BJ (cell line): ENCODE measurements at regions not wholly inside any gene's neighbourhood (a gene's known extent, or its start where the extent isn't known, plus 50 kb on each side); places are given as distances from the start of the nearest gene placed in this dataset.

Experiments used
- CTCF ChIA-PET: fragments of 350-600 bp; formaldehyde crosslinking; extraction: SDS; loops from one replicate; lab custom pipeline; 2021; ENCODE audit warnings: antibody characterized with exemption, inconsistent platforms; lab: Yijun Ruan, JAX
- POLR2A ChIA-PET: fragments of 300-600 bp; sonication (Branson Sonifier 250); formaldehyde crosslinking; extraction: SDS; loops from one replicate; lab custom pipeline; 2021; ENCODE audit warnings: antibody characterized with exemption; lab: Charles Lee
- DNase-seq: peaks from one replicate; pipeline ENCODE4 v3.0.0-alpha.2; 2011; ENCODE audit warnings: low read depth
- H3K27me3 ChIP-seq: 2 replicates; pipeline ENCODE4 v1.6.0; 2011; ENCODE audit warnings: low read length; ENCODE audit not compliant: control insufficient read depth, insufficient read depth
- H3K36me3 ChIP-seq: 2 replicates; pipeline ENCODE4 v1.5.1; 2011; ENCODE audit warnings: low read length; ENCODE audit not compliant: control insufficient read depth, insufficient read depth
- H3K4me3 ChIP-seq: 2 replicates; pipeline ENCODE4 v1.5.1; 2011; ENCODE audit warnings: low read depth, mild to moderate bottlenecking, control low read depth, low read length
- CTCF ChIP-seq: IDR thresholded peaks from 2 replicates; pipeline ENCODE4 v1.5.1; 2011; ENCODE audit warnings: low read depth, mild to moderate bottlenecking, control low read depth, inconsistent platforms, low read length, moderate library complexity; ENCODE audit not compliant: insufficient read depth

GRCh38 chr5:97914483-97914882, 731.4 kb upstream of the RIOK2 start:
- Histone ChIP-seq H3K36me3 (no peaks in the 10 kb centered on the region), H3K4me3 (no peak overlapping the region), H3K27me3 (no peaks in the 10 kb centered on the region)
- DNase-seq, result no peak
- POLR2A ChIA-PET, result no interaction called here
- CTCF ChIA-PET, result no interaction called here
- no peak for TF ChIP-seq CTCF

GRCh38 chr5:97915106-97915505, 732.1 kb upstream of the RIOK2 start:
- CTCF ChIA-PET, result no interaction called here
- no peak for TF ChIP-seq CTCF
- POLR2A ChIA-PET, result no interaction called here
- no peak for DNase-seq
- Histone ChIP-seq H3K4me3 (no peak overlapping the region), H3K36me3 (no peaks in the 10 kb centered on the region), H3K27me3 (no peaks in the 10 kb centered on the region)

DNA sequence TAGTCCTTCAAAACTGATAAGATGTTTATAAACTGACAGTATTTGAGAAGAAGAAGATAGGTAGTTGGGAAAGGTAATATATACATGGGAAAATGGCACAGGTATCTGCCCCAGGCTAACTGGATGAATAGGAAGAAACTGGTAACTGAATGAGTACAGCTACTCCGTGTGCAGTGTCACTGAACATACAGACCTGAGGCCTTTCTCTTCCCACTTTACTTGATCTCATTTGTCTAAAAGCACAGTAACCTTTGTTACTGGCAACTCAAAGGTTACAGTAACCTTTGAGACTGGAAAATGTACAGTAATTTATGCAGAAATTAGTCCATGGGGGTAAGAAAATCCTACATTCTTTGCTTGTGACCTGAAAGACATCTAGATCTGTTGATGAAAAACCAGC, 735.0 kb upstream of the RIOK2 start:
- ChIA-PET CTCF (no interaction called here), POLR2A (no interaction called here)
- Histone ChIP-seq H3K36me3 (no peaks in the 10 kb centered on the region), H3K27me3 (no peaks in the 10 kb centered on the region), H3K4me3 (no peak overlapping the region)
- TF ChIP-seq CTCF, result no peak
- no peak for DNase-seq

DNA sequence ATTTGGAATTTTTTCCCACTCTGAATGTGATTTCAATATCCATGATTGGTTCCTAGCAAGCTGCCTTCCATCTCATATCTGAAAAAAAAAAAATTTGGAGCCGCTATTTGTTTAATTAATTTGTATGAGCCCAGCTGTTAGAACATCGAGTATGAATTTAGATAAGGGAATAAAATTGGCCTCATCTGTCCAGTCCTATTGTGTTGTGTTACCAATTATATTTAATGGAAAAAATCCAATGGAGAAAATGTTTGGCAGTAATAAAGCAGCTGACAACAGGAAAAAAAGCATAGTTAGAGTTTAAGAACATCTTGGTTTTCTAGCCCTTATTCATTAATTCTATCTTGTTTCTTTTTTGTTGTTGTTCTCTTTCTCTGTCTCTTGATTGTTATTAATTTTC, 735.6 kb upstream of the RIOK2 start:
- ChIA-PET CTCF (no interaction called here), POLR2A (no interaction called here)
- no peak overlapping the region for H3K4me3 ChIP-seq
- DNase-seq, result no peak
- no peak for TF ChIP-seq CTCF
- H3K27me3 ChIP-seq, result no peaks in the 10 kb centered on the region
- no peaks in the 10 kb centered on the region for H3K36me3 ChIP-seq

- Histone ChIP-seq H3K27me3 (no peaks in the 10 kb centered on the region), H3K4me3 (no peak overlapping the region), H3K36me3 (no peaks in the 10 kb centered on the region)
- TF ChIP-seq CTCF, result no peak
- ChIA-PET CTCF (no interaction called here), POLR2A (no interaction called here)
- no peak for DNase-seq
Measured at GRCh38 chr5:97919719-97920118, 736.7 kb upstream of the RIOK2 start.
